Panc1 (cell line): ENCODE measurements at regions not wholly inside any gene's neighbourhood (a gene's known extent, or its start where the extent isn't known, plus 50 kb on each side); places are given as distances from the start of the nearest gene placed in this dataset.
A peak's percentile ranks its signal among the peaks of the same experiment; 100 is the strongest.

Experiments
- ATAC-seq: fragments of 200-7000 bp; cut with Tn5 transposase; 2 replicates; pipeline ENCODE4 v1.9.1; 2020; ENCODE audit warnings: mild to moderate bottlenecking, moderate library complexity
- BruUV-seq: library from RNA; stranded (reverse); fragments of 400-500 nt; replicated peaks from 2 replicates; lab custom pipeline; 2021; lab: Mats Ljungman, UMichigan
- CTCF ChIA-PET: fragments of 300-600 bp; sonication (Branson Sonifier 250); formaldehyde crosslinking; loops from one replicate; lab custom pipeline; 2022; ENCODE audit warnings: antibody characterized with exemption; lab: Charles Lee
- POLR2A ChIA-PET: fragments of 300-600 bp; sonication (Branson Sonifier 250); formaldehyde crosslinking; loops from one replicate; lab custom pipeline; 2022; ENCODE audit warnings: antibody characterized with exemption; lab: Charles Lee
- DNase-seq: peaks from one replicate; pipeline ENCODE4 v3.0.0-alpha.2; 2010; ENCODE audit warnings: low read depth, low spot score
- H3K27ac ChIP-seq: 2 replicates; pipeline ENCODE4 v1.5.1; 2011; ENCODE audit warnings: mild to moderate bottlenecking, low read length, inconsistent platforms
- H3K27me3 ChIP-seq: fragments of 200-500 bp; sonication (Bioruptor generic); 2 replicates; pipeline ENCODE4 v1.6.0; 2014; ENCODE audit warnings: low read length, inconsistent platforms; ENCODE audit not compliant: control insufficient read depth, insufficient read depth
- H3K36me3 ChIP-seq: fragments of 200-500 bp; sonication (Bioruptor generic); 2 replicates; pipeline ENCODE4 v1.5.1; 2014; ENCODE audit warnings: inconsistent platforms, mild to moderate bottlenecking, low read length, moderate library complexity; ENCODE audit not compliant: control insufficient read depth, insufficient read depth
- H3K4me1 ChIP-seq: 2 replicates; pipeline ENCODE4 v1.5.1; 2011; ENCODE audit warnings: inconsistent platforms, mild to moderate bottlenecking, low read length, moderate library complexity; ENCODE audit not compliant: control insufficient read depth, insufficient read depth
- H3K4me3 ChIP-seq, 2 experiments: 2 replicates each; pipeline ENCODE4 v1.5.1; 2011 to 2012; ENCODE audit warnings: low read depth in 2 of 2, low read length in 2 of 2, mild to moderate bottlenecking in 2 of 2, inconsistent platforms in 1 of 2, moderate library complexity in 1 of 2
- H3K9me3 ChIP-seq: fragments of 200-500 bp; sonication (Bioruptor generic); 2 replicates; pipeline ENCODE4 v1.5.1; 2014; ENCODE audit warnings: low read depth, mild to moderate bottlenecking, inconsistent platforms, low read length, moderate library complexity; ENCODE audit not compliant: control insufficient read depth, insufficient read depth
- POLR2AphosphoS5 ChIP-seq: IDR thresholded peaks from 2 replicates; pipeline ENCODE4 v1.6.1; 2012; ENCODE audit warnings: mild to moderate bottlenecking, low read depth, low read length, moderate library complexity
- SIN3A ChIP-seq: IDR thresholded peaks from 2 replicates; pipeline ENCODE4 v1.6.1; 2012; ENCODE audit warnings: low read depth, mild to moderate bottlenecking, low read length, moderate library complexity, borderline replicate concordance; ENCODE audit not compliant: insufficient read depth
- TCF7L2 ChIP-seq: IDR thresholded peaks from 2 replicates; pipeline ENCODE4 v1.6.1; 2011; ENCODE audit warnings: mild to moderate bottlenecking, low read depth, low read length, inconsistent platforms
- in situ Hi-C: cut with HindIII; loops from 2 replicates; pipeline ENCODE4 v1.10.0; 2016; ENCODE audit warnings: low sequenced_read_pairs, low pct_unique_long_range_greater_than_20kb
- intact Hi-C: fragments of 100-400 bp; cut with micrococcal nuclease; formaldehyde crosslinking; loops from one replicate; pipeline ENCODE4 v1.10.0; 2022; ENCODE audit not compliant: unreplicated experiment
- TF ChIP-seq, protein P1 (sequence below), 2 experiments: IDR thresholded peaks; 2 replicates each; pipeline ENCODE4 v1.6.1; 2011 to 2012; ENCODE audit warnings: low read depth in 2 of 2, control low read depth in 1 of 2, low read length in 1 of 2, mild to moderate bottlenecking in 1 of 2, moderate library complexity in 1 of 2; ENCODE audit not compliant: insufficient read depth in 1 of 2
- TF ChIP-seq, protein P2 (sequence below): fragments of 450-650 bp; IDR thresholded peaks from 2 replicates; pipeline ENCODE4 v1.5.1; 2017; ENCODE audit warnings: mild to moderate bottlenecking

DNA sequence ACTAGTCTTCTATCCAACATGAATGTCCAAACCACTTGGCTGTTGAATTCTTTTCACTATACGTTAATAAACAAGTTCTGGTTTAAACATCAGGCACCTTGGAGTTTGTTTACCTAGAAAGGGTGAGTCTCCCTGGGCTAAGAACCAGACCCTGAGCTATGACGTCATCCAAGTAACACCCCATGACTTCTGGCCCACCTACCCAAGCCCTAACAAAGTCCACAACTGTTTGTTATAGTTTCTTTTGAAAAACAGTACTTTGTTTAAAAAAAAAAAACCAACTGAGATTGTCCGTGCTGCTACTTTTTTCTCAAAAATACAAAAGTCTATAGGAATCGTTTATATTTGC lies 146.9 kb upstream of the BEND6 start:
- ATAC-seq = no peak
- CTCF ChIA-PET = no interaction called here

DNA sequence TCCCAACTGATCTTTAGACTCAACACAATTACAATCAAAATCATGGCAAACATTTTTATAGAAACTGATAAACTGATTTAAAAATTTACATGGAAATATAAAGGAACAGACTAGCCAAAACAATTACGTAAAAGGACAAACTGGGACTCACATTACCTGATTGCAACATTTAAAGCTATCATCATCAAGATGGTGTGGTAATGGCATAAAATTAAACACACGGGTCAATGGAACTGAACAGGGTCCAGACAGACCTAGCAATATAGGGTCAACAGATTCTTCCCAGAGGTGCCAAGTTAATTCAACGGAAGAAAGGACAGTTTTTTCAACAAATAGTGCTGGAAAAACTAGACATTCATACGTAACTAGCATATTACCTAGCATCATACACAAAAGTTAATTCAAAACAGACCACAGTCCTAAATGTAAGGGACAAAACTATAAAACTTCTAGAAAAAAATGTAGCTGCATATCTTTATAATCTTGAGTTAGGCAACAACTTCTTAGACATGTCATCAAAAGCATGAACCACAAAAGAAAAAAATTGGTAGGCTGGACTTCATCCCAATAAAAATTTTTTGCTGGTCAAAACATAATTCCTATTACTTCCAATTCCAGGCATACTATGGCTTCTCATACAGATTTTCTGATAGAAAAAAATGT lies 147.4 kb upstream of the BEND6 start:
- H3K27ac ChIP-seq = peak overlapping the region; percentile 26; the same call in 1 of the 2 replicates
- POLR2A ChIA-PET = interaction anchor here (0.6 kb wide), 1 partner anchor 14 kb away, joined by 4 read pairs; no protein-coding TSS in a partner anchor
- intact Hi-C loops = no loop called here

More for the DNA sequence above, 146.9 kb upstream of the BEND6 start:
- Histone ChIP-seq H3K36me3 (no peaks in the 10 kb centered on the region), H3K27me3 (no peaks in the 10 kb centered on the region), H3K4me1 (peaks cover 61% of the 10 kb centered on the region), H3K4me3 (no peak overlapping the region), H3K27ac (peak overlapping the region; percentile 25; the same call in 1 of the 2 replicates), H3K9me3 (no peaks in the 10 kb centered on the region)
- POLR2A ChIA-PET = interaction anchor here (0.6 kb wide), 1 partner anchor 13 kb away, joined by 4 read pairs; no protein-coding TSS in a partner anchor
- no TSS peak for BruUV-seq
- in situ Hi-C loops = no loop called here
- no peak for TF ChIP-seq TCF7L2
- TF ChIP-seq, protein P1, sequence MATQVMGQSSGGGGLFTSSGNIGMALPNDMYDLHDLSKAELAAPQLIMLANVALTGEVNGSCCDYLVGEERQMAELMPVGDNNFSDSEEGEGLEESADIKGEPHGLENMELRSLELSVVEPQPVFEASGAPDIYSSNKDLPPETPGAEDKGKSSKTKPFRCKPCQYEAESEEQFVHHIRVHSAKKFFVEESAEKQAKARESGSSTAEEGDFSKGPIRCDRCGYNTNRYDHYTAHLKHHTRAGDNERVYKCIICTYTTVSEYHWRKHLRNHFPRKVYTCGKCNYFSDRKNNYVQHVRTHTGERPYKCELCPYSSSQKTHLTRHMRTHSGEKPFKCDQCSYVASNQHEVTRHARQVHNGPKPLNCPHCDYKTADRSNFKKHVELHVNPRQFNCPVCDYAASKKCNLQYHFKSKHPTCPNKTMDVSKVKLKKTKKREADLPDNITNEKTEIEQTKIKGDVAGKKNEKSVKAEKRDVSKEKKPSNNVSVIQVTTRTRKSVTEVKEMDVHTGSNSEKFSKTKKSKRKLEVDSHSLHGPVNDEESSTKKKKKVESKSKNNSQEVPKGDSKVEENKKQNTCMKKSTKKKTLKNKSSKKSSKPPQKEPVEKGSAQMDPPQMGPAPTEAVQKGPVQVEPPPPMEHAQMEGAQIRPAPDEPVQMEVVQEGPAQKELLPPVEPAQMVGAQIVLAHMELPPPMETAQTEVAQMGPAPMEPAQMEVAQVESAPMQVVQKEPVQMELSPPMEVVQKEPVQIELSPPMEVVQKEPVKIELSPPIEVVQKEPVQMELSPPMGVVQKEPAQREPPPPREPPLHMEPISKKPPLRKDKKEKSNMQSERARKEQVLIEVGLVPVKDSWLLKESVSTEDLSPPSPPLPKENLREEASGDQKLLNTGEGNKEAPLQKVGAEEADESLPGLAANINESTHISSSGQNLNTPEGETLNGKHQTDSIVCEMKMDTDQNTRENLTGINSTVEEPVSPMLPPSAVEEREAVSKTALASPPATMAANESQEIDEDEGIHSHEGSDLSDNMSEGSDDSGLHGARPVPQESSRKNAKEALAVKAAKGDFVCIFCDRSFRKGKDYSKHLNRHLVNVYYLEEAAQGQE (IDR thresholded peaks at IDR 0.05; ENCODE audit: insufficient read depth in 1 of 2, low read depth in 2 of 2, low read length in 1 of 2) = no peak
- no peak for TF ChIP-seq POLR2AphosphoS5
- TF ChIP-seq SIN3A = no peak
- TF ChIP-seq, protein P2, sequence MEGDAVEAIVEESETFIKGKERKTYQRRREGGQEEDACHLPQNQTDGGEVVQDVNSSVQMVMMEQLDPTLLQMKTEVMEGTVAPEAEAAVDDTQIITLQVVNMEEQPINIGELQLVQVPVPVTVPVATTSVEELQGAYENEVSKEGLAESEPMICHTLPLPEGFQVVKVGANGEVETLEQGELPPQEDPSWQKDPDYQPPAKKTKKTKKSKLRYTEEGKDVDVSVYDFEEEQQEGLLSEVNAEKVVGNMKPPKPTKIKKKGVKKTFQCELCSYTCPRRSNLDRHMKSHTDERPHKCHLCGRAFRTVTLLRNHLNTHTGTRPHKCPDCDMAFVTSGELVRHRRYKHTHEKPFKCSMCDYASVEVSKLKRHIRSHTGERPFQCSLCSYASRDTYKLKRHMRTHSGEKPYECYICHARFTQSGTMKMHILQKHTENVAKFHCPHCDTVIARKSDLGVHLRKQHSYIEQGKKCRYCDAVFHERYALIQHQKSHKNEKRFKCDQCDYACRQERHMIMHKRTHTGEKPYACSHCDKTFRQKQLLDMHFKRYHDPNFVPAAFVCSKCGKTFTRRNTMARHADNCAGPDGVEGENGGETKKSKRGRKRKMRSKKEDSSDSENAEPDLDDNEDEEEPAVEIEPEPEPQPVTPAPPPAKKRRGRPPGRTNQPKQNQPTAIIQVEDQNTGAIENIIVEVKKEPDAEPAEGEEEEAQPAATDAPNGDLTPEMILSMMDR = no peak
- no peak for DNase-seq
- intact Hi-C loops = no loop called here

More for the DNA sequence above, 147.4 kb upstream of the BEND6 start:
- Histone ChIP-seq H3K27me3 (no peaks in the 10 kb centered on the region), H3K4me3 (no peak overlapping the region), H3K4me1 (peaks cover 66% of the 10 kb centered on the region), H3K36me3 (no peaks in the 10 kb centered on the region), H3K9me3 (no peaks in the 10 kb centered on the region)
- in situ Hi-C loops = no loop called here
- no TSS peak for BruUV-seq
- no peak for ATAC-seq
- TF ChIP-seq SIN3A = no peak
- TF ChIP-seq, protein P1 (IDR thresholded peaks at IDR 0.05; ENCODE audit: insufficient read depth in 1 of 2, low read depth in 2 of 2, low read length in 1 of 2) = no peak
- TF ChIP-seq POLR2AphosphoS5 = no peak
- TF ChIP-seq, protein P2 = no peak
- TF ChIP-seq TCF7L2 = no peak
- no peak for DNase-seq
- CTCF ChIA-PET = no interaction called here
